HG02973 (cell line): ENCODE measurements at regions not wholly inside any gene's neighbourhood (a gene's known extent, or its start where the extent isn't known, plus 50 kb on each side); places are given as distances from the start of the nearest gene placed in this dataset.
"Not testable (repeated sequence)": the region's sequence is repeated elsewhere in the genome, so short reads cannot be mapped to it uniquely, and the experiment has no call there.

Experiments
- ATAC-seq: cut with Tn5 transposase; IDR thresholded peaks from one replicate; pipeline ENCODE4 v1.9.1; 2021; ENCODE audit warnings: moderate library complexity; ENCODE audit not compliant: unreplicated experiment

DNA sequence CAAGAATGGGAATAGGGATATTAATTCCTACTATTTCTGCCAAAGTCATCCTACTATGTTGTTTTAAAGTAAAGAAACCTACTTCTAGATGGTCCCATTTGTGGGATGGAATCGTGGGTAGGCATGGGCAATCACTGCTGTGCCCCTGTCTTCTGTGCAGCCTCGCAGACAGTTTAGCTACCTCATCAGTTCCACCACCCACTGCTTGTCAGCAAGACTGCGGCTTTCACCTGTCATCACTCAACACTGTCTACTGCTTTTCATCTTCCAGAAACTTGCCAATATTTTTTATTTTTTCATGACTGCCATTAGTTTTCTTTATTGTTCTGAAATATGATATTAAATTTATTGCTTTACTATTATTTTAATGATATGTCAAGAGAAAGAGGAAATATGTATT is 368.1 kb upstream of the KYNU start:
- no peak for ATAC-seq

DNA sequence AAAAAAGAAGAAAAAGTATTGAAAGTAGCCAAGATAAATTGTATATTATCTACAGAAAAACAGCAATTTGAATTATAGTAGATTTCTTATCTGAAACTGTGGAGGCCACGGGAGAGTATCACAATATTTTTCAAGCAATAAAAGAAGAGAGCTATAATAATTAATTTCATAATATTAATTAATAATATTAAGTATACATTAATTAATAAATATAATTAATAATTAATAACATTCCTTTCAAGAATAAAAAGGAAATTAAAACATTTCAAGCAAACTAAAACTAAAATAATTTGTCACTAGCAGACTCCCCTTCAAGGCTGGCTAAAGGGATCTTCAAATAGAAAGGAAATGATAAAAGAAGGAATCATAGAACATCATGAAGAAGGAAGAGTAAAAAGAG is 372.7 kb upstream of the KYNU start:
- ATAC-seq = no peak

DNA sequence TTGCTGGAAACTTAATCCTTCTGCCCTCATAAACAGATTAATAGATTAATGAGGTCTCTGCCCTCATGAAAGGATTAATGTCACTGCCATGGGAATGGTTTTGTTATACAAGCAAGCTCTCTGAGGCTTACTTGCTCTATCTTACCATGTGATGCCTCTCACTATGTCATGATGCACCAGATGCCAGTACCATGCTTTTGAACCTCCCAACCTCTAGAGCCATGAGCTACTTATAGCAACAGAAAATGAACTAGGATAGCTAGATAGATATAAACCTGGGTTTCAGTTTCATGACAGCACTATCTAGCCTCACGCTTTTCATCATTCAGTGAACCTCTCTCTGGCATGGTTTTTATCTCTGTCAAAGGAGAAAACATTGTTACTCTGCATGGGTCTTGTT is 371.6 kb upstream of the LRP1B start:
- ATAC-seq = no peak

DNA sequence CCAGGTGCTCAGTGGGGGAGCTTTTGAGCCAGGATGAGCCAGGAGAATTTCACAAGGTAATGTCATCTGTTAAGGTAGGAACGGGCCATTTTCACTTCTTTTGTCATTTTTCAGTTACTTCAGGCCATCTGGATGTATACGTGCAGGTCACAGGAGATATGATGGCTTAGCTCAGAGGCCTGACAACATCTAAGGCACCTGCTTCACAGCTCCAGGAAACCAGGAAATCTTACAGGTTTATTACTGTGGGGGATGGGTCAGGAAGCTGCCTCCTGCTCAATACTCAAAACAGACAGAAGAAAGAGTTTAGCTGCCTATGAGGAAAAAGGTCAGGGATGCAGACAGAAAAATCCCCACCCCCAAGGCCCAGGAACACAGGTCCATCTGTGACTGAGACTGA is 364.3 kb upstream of the LRP1B start:
- ATAC-seq = no peak

DNA sequence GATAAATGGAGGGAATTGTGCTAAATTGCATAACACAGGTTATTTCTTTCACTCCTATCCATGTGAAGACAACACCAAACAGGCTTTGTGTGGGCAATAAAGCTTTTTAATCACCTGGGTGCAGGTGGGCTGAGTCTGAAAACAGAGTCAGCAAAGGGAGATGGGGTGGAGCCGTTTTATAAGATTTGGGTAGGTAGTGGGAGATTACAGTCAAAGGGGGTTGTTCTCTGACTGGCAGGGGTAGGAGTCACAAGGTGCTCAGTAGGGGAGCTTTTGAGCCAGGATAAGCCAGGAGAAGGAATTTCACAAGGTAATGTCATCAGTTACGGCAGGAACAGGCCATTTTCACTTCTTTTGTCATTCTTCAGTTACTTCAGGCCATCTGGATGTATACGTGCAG is 358.8 kb upstream of the LRP1B start:
- not testable (repeated sequence) for ATAC-seq

DNA sequence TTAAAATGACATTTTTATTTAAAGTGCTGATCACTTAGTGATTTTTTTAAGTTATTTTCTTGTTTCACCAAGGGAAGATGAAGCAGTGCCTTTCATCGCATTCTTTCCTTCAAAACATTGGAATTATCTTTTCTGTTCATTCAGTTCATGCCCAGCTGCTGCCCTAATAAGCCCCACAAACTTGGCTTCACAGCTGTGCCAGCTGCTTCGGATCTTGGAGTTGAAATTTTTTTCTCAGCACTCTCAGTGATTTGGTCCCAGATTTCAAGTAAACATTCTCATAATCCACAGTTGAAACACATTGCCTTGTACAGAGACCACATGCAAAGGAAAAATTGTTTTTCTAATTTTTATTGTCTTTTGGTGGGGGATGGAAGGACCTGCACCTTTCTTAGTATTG is 353.3 kb upstream of the LRP1B start:
- no peak for ATAC-seq

DNA sequence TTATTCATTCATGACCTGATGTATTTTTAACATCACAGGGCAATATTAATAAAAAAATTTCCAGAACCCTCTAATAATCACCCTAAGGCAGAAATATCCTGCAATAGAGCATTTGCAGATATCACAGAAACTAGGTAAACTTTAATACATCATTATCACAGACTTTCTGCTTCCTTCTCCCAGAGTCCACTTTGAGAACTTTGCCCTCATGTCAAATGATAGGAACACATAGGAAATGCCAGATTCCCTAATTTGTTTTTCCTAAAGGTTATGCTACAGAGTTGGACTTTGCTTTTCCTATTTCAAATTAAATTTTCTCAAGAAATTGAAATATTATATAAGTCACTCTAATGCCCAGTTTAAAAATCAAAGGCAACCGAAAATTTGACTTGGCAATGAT is 352.8 kb upstream of the LRP1B start:
- no peak for ATAC-seq

DNA sequence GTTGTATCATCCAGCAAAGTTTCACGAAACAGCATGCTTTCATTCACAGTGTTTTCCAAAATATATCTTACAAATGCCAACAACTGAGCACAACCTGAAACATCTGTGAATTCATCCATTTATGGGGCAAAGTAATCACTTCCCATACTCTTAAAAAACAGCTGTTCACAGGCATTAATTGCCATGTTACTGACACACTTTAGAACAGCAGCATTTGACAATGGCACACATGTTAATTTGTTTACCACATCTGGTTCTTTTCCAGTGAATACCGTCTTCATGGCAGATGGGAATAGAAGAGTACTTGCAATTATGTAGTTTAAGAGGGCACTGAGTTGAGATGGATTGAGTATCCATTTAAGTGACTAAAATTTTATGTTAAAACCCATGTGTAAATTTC is 347.4 kb upstream of the LRP1B start:
- ATAC-seq = no peak

DNA sequence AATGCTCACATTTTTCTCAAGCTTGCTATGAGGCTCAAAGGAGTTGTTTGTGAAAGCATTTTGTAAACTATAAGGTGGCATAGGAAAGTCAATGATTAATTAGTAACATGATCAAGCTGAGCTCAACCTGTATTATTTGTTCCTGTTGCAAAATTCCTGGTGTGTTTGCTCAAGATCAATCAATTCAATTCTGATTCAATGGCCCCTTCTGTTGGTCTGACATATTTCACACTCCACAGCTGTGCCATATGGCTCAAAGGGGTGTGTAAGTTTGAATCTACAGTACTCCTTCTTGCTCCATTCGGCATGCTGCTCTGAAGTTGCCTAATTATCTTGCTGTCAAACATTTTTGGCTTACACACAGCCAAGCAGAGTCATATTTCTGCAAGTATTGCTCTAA is 341.6 kb upstream of the LRP1B start:
- no peak for ATAC-seq

DNA sequence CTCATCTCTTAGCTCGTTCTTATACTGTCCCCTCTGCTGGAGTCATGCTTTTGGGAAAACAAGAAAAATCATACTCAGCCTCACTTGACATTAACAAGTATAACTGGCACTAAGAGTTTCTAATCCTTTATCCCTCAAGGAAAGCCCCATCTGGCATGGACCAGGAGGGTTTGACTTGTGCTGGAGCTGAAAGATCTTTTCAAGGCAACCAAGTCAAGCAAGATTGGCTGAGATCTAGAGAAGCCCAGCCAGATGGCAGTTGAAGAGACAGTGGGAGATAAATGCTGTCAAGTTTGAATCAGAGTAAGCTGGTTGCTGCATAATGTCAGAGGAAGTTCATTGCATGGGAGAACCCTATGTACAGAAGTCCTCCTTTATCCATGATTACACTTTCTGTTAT is 336.5 kb upstream of the LRP1B start:
- no peak for ATAC-seq

DNA sequence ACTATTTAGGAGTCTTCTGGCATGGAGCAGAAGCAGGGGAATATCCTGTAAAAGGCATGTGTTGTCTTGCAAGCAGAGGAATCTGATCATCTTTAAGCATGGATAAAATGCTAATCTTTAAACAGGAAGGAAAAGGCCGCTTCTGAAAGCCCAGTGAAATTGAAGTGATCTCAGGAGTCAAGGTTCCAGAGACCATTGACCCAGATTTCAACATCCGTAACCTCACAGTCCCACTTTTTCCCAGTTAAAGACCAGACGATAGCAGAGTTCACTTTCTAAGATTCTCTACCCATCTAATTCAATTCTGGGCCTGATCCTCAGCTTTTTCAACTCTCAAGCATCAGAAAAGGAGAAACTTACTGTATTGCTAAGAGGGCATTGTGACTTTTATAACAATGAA is 332.2 kb upstream of the LRP1B start:
- no peak for ATAC-seq

DNA sequence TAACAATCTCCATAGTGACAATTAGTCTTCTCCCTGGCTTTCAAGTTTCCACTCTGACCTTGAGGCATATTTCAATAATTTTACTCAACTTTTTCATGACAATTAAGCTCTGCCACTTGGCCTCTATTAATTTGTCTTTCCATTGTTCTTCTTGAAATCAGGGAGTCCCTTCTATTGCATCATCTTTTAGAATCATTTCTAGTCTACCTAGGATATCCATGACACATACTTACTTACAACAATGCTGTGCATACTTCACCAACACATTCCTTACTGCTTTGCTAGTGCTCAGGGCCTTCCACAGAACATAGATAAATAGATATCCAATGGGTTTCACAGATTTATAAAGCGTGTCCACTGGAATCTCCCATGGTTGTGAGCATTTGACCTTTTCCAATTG is 331.5 kb upstream of the LRP1B start:
- no peak for ATAC-seq

DNA sequence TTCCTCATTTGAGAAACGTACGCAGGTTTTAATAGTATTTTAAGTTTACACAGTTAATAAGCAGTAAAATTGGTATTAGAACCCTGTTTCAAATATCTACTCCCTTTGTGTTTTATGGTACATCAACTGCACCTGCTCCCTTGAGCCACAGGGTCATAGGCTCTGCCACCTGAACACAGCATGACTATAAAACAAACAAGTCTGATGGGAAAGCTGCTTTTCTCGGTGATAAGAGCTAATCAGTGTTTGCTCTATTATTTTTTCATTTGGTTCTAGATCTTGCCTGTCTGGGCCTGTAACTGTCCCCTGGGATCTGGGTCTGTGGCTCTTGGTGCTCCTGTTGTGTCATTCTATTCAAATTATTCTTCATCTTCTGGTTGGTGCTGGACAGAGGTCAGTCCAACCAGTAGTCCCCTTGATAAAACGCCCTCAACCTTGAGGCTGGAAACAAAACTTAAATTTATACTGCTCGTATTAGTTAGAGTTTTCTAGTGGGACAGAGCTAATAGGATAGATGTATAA is 314.8 kb upstream of the LRP1B start:
- no peak for ATAC-seq

DNA sequence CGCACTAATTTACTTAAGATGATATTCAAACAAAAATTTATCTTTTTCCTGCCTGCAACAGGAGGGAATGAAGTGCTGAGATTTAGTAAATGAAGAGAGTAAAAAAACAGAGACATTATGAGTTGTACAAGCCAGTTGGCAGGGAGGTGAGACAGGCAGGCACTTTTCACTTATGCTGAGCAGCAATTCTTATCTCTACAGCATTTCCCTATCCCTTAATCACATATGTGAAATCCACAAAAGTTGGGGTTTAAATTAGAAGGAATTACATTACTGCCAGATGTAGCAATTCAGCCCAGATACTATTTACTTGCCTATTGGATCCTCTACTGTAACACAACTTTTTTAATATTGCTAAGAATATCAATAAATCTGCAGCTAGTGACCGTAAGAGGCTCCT is 314.2 kb upstream of the LRP1B start:
- ATAC-seq = no peak

DNA sequence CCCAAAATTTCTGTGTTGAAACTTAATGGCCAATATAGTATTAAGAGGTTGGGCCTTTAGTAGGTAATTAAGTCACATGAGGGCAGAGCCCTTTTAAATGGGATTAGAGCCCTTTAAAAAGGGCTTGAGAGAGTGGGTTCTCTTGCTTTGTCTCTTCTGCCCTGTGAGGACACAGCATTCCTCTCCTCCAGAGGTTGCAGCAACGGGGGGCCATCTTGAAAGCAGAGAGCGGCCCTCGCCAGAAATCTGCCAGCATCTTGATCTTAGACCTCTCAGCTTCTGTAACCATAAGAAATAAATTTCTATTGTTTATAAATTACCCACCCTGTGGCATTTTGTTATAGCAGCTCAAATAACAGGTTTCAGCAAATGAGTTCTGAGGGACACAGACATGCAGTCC is 305.0 kb upstream of the LRP1B start:
- ATAC-seq = no peak

DNA sequence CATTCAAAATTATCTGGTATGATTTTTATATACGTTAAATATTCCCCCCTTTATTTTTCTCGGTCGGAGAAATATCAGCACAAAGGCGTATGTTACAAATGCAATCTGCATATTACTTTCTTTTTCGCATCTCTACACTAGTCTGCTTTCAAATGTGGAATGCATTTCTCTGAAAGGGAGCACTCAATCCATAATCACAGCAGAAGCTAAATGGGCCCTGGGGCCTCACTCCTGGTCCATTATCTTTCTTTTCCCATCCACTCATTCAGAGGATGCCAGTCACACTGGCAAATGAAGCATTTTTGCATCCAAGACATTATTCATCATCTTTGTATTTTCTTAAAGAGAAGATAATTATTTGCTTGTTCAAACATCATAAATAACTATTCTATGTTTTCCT is 295.2 kb upstream of the LRP1B start:
- ATAC-seq = no peak

DNA sequence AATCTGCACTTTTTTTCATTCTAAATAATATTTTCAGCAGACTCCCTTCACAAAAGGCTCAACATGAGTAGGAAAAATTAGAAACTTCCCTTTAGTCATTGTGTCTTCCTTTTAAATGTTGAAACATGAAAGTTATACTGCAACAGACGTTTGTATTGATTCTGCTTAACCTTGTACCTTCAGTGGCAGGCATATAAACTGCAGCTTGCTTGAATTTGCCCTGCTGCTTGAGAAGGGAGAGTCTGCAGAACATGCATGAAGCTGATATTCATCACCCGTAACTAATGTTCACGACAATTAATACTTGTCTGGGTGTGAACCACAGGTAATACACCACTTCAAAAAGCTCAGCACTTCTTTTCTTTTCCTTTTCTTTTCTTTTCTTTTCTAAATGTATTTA is 294.7 kb upstream of the LRP1B start:
- no peak for ATAC-seq

DNA sequence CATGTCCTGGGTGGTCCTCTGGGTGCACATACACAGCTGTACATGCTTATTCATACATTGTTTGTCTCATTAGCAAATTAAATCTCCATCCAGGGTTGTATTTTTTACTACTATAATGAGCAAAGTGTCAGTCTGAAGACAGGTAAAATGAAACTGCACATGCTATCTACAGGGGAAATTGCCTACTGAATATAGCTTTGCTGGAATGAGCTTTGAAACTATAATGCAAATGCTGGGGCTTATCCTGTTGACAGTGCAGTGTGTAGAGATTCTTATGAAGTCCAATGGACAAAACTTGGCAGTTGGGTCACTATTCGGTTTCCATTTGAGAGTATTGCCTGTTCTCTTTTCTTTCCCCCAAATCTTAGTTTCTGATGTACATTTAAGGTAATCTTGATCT is 292.8 kb upstream of the LRP1B start:
- ATAC-seq = no peak

DNA sequence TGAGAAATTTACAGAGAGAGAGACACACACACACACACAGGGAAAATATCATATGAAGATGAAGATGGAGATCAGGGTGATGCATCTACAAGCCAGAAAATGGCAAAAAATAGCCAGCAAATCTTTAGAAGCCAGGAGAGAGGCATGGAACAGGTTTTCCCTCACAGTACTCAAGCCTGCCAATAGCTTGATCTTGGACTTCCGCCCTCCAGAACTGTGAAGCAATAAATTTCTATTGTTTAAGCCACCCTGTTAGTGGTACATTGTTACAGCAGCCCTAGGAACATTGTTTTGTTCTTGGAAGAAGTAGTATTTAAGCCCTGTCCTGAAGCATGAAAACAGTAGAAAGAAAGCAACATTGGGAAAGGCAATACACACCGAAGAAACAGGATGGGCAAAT is 292.0 kb upstream of the LRP1B start:
- ATAC-seq = no peak

DNA sequence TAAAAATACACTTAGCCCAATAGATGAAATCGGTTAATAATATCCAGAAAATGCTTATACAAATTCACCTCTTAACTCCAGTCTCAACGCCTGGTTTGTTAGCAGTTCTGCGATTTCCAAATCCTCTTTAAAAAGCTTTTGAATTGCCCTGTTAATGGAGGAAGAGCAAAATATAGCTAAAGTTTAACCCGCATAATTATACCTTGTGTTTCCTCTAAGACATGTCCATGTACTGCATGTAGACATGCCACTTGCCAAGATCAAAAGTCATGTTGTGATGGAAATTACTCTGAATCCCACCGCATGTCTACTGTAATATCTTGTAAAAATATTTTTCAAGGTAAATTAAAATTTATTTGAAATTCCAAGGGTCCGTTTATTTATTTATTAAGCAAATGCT is 291.2 kb upstream of the LRP1B start:
- ATAC-seq = no peak

DNA sequence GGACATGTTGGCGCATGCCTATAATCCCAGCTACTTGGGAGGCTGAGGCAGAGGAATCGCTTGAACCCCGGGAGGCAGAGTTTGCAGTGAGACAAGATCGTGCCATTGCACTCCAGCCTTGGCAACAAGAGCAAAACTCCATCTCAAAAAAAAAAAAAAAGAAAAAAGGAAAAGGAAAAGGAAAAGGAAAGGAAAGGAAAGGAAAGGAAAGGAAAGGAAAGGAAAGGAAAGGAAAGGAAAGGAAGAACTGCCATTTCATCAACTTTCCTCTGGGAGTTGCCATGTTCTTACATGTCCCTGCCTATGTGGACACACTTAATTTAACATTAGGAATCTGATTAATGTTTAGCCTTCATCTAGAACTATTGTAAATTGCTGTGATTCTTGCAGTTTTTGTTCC is 287.9 kb upstream of the LRP1B start:
- ATAC-seq = not testable (repeated sequence)

DNA sequence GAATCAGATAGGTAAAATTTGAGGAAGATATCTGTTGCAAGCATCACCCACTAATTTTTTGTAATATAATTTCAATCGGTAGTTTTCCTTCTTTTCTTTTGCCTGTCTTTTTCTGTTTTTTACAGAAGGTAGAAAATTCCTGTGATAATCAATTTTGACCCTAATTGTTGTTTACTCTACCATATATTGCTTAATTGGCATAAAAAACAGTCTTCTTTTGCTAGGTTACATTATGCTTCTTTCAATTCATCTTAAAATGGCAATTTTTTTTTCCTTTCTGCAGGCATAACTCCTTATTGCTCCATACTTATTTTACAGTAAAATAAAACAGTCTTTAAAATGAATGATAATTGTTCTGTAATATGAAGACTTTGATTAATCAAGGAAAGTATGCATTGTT is 286.2 kb upstream of the LRP1B start:
- no peak for ATAC-seq

DNA sequence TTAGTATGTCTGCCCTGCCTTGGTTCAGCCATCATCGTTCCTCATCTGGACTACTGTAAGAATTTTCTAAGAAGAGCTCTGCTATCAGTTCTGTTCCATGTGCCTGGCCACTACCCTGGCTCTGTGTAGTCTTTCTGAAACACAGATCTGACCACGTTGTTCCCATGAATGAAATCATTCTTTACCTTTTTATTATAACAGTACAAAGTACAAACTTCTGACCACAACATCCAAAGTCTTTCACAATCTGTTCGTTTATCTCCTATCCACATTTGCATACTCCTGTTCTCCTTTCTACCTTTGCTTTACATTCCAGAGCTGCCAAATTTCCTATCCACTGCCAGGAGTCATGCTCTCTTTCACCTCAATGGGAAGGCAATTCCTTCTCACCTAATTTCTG is 284.6 kb upstream of the LRP1B start:
- no peak for ATAC-seq

DNA sequence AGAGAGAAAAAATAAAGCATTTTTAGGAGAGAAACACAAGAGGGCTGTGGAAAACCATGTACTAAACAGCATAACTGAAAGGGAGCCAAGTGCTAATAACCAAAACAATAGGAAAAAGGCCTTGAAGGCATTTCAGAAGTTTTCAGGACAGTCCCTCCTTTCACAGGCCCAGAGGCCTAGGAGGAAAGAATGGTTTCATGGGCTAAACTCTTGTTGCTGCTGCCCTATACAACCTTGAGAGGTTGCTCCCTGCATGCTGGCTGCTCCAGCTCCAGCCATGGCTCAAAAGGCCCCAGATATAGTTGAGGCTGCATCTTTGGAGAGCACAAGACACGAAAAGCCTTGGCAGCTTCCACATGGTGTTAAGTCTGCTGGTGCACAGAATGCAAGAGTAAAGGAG is 267.4 kb upstream of the LRP1B start:
- no peak for ATAC-seq
